GM19351 (cell line): ENCODE measurements at regions not wholly inside any gene's neighbourhood (a gene's known extent, or its start where the extent isn't known, plus 50 kb on each side); places are given as distances from the start of the nearest gene placed in this dataset.
"Not testable (repeated sequence)": the region's sequence is repeated elsewhere in the genome, so short reads cannot be mapped to it uniquely, and the experiment has no call there.

Source experiments
- ATAC-seq: cut with Tn5 transposase; IDR thresholded peaks from one replicate; pipeline ENCODE4 v1.9.1; 2021; ENCODE audit warnings: mild to moderate bottlenecking, moderate library complexity; ENCODE audit not compliant: unreplicated experiment

DNA sequence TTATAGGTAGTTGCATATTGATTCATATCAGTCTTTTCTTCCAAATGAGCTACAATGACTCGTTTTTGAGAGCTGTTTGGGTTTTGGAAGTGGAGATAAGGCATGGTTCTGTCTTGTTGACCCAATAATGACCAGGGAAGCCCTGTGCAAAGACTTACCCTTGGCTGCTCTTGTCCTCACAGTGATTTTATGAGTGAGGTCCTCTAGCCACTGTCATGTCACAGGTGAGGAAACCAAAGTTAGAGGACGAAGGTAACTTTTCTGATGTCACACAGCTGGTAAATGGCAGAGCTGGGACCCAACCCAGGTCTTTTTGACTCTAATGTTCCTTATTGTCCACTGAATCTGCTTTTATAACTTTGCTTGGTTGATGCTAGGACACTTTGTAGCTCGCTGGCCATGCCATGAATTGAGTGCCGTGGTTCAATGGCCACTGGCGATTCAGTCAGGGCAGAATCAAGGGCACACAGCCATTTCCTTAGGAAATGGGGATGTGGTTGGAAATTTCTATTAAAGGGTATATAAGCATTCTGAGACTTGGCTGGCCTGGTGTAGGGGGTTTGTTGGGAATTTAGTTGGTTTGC is 249.1 kb downstream of the GOLGA6L6 start:
- not testable (repeated sequence) for ATAC-seq

GRCh38 chr15:20291616-20292015 is 250.0 kb downstream of the GOLGA6L6 start:
- not testable (repeated sequence) for ATAC-seq

DNA sequence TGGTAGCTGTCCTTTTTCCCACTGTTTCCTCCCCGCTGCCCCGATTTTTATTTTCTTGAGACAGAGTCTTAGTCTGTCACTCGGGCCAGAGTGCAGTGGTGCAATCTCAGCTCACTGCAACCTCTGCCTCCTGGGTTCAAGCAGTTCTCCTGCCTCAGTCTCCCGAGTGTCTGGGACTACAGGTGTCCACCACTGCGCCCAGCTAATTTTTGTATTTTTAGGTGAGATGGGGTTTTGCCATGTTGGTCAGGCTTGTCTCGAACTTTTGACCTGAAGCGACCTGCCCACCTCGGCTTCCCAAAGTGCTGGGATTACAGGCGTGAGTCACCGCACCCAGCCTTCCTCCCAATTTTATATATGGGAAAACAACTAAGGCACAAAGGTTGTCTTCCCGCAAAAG is 251.0 kb downstream of the GOLGA6L6 start:
- ATAC-seq: not testable (repeated sequence)

GRCh38 chr15:20289538-20290103 is 252.0 kb downstream of the GOLGA6L6 start:
- ATAC-seq: not testable (repeated sequence)

DNA sequence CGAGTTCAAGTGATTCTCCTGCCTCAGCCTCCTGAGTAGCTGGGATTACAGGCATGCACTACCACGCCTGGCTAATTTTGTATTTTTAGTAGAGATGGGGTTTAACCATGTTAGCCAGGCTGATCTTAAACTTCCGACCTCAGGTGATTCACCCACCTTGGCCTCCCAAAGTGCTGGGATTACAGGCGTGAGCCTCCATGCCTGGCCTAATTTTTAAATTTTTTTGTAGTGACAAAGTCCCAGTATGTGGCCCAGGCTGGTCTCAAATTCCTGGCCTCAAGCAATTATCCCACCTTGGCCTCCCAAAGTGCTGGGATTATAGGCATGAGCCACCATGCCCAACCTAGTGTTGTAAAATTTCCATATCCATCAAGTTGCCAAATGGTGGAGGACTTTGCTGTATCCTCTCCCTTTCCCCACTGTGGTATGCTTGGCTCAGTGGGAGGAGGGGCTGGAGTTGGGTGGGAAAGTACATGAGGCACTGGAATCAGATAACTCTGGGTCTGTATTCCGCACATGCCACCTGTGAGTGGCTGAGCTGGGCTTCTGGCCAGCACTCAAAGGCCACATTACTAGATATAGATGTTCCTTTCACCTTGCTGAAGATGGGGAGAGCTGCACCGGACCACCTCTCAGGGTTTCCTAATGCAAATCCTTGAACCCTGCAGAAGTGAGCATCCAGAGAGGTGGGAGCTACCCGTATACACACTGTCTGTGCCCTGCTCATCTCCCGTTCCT is 252.6 kb downstream of the GOLGA6L6 start:
- not testable (repeated sequence) for ATAC-seq

DNA sequence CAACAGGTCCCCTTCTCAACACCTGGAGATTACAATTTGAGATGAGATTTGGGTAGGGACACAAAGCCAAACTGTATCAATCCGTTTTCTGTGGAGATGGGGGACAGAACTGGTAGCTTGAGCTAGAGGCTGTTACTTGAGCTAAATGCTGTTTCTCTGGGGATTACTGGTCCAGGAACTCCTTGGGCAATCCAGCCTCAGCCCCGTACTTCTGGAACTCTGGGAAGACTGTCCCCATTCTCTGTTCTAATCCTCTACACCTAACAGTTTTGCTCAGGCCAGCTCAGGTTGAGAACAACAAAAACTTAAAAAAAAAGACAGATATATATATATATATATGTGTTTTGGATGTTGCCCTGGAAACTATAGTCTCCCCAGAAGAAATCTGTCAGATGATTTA is 255.0 kb downstream of the GOLGA6L6 start:
- not testable (repeated sequence) for ATAC-seq

GRCh38 chr15:20285696-20286300 is 255.8 kb downstream of the GOLGA6L6 start:
- ATAC-seq: not testable (repeated sequence)

DNA sequence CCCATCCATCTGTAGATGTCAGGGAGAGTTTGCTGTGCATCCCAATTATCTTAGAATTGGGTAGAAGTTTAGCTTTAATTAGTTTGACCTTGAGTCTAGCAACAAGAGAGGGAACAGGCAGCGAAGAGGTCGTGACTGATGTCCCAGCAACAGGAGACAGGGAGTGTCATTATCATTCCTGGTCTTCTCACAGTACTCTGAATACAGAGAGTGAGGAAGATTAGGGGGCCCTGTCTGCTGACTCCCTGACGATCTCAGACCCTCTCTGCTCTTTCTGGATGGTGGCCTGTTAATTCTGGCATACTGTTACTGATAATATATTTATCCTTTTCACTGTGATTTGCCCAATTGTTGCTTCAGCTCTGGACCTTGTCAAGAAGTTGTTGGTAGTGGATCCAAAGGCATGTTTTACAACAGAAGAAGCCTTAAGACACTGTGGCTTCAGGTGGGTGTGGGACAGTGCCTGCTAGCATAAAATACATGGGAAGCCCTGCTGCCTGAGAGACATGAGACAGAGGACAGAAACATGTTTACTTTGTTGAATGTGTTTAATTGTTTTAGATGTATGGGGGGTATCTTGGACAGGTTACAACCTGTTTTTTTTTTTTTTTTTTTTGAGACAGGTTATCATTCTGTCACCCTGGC is 256.6 kb downstream of the GOLGA6L6 start:
- ATAC-seq: not testable (repeated sequence)

DNA sequence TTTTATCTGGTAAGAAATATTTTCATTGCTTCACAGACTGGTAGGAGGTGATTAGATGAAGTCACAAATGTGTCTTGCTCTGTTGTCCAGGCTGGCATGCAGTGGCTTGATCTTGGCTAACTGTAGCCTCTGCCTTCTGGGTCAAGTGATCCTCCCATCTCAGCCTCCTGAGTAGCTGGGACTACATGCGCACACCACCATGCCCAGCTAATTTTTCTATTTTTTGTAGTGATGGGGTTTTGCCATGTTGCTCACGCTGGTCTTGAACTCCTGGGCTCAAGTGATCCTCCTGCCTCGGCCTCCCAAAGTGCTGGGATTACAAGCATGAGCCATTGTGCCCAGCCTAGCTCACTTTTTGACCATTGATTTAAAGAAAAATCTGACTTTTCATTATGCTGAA is 257.9 kb downstream of the GOLGA6L6 start:
- not testable (repeated sequence) for ATAC-seq

DNA sequence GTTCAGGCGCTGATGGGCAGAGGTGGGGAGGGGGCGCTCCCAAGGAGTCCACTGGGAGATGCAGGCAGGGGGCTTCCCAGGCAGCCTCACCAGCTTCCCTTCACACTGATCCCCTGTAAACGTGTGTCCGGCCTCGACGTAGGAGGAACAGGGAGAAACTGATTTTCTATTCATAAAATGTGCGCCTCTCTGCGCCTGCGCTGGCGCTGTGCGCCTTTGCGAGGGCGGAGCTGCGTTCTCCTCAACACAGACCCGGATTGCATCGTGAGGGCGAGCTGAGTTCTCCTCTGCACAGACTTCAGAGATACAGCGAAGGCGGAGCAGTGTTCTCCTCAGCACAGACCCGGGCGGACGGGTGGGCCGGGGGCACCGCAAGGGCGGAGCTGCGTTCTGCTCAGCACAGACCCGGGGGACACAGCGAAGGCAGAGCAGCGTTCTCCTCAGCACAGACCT is 259.1 kb downstream of the GOLGA6L6 start:
- ATAC-seq: not testable (repeated sequence)

DNA sequence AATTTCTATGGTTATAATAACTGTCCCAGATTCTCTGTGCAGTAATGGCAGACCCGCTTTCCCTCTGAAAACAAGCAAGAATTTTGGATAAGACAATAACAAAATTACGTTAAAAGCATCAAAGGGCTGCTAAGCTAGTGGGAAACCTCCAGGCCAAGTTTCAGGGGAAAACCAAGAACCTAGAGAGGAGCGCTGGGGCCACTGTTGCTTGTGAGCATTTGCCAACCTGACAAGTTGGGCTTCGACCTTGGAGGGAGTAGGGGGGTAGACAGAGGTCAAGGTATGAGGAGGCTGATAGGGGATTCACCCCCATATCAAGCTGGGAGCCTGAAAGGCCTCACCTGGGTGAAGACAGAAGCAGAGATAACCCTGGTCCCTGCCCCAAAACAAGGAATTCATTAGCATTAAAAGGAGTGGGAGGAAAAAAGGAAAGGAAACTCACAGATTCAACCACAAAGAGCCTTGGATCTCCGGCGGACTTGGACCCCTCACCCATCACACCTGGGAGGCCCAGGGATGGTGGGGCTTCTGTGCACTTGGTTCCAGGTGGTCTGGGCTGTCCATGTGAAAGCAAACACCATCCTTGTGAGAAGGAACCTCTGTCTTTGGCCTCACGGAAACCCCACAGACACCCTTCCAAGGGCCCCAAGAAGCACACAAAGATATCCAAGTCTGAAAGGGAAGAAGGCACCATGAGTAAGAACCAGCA is 259.9 kb downstream of the GOLGA6L6 start:
- not testable (repeated sequence) for ATAC-seq

GRCh38 chr15:20280933-20281463 is 260.6 kb downstream of the GOLGA6L6 start:
- ATAC-seq: no peak

- ATAC-seq: not testable (repeated sequence)
Measured at GRCh38 chr15:20280141-20280932, 261.3 kb downstream of the GOLGA6L6 start.

DNA sequence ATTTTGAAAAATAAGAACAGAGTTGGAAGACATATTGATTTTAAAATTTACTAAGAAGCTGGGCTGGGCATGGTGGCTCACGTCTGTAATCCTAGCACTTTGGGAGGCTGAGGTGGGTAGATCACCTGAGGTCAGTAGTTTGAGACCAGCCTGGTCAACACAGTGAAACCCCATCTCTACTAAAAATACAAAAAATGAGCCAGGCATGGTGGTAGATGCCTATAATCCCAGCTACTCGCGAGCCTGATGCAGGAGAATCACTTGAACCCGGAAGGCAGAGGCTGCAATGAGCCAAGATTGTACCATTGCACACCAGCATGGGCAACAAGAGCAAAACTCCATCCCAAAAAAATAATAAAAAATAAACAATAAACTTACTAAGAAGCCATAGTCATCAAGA is 262.5 kb downstream of the GOLGA6L6 start:
- not testable (repeated sequence) for ATAC-seq

GRCh38 chr15:20278376-20278775 is 263.2 kb downstream of the GOLGA6L6 start:
- ATAC-seq: not testable (repeated sequence)

DNA sequence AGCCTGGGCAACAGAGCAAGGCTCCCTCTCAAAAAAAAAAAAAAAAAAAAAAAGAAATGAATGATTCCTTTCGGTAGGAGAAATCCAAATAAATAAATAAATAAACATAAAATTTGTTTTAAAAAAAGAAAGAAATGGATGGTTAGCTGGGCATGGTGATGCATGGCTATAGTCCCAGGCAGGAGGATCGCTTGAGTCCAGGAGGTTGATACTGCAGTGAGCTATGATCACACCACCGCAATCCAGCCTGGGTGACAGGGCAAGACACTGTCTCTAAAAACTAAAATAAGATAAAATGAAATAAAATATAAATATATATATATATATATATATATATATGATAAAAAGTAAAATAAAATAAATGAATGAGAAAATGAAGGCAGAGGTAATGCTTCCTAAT is 264.1 kb downstream of the GOLGA6L6 start:
- not testable (repeated sequence) for ATAC-seq

DNA sequence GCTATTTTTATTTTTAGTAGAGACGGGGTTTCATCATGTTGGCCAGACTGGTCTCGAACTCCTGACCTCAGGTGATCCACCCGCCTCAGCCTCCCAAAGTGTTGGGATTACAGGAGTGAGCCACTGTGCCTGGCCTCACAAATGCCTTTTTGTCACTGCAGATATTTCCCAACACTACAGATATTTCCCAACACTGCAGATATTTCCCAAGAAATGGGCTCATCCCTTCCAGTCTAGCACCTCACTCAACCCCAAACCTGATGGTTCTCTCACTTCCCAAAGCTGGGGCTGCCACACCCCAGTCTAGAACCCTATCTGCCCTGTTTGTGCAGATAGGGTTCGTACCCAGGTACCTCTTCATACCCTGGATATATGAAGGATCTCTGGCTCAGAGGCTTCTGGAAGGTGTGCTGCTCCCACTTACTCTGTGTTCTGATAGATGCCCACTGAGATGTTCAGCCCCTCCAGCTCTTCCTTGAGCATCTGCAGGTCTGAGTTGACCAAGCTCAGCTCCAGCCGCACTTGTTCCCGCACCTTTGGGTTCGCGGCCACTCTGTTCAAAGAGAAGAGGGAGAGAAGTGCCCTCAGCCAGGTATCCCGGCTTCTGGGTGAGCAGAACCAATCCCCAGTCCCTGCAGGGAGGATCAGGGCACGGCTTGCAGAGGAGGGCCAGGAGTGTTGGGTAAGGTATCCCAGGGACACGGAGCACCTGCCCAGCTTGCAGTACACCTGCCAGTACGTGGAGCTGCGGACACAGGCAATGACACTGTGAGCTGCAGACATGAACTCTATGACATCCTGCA is 265.1 kb downstream of the GOLGA6L6 start:
- ATAC-seq: not testable (repeated sequence)

DNA sequence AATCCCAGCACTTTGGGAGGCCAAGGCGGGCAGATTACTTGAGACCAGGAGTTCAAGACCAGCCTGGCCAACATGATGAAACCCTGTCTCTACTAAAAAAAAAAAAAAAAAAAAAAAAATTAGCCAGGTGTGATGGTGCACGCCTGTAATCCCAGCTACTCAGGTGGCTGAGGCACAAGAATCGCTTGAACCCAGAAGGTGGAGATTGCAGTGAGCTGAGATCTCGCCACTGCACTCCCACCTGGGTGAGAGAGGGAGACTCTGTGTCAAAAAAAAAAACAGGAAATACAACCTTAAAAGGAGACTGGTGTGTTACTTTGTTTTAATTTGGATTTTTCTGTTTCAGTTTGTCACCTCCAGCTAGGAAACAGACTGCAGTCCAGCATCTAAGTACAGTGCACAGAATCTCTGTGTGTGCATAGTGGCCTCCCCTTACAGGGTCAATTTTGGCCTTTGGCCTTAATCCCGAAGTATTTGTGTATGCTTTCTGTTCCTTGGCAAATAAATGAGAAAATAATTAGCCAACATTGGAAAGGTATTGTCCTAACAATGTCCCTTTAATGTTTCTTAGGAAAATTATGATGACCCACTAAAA is 266.1 kb downstream of the GOLGA6L6 start:
- ATAC-seq: not testable (repeated sequence)
